Activated CD4-positive, alpha-beta T cell treated with anti-CD3 and anti-CD28 coated beads for 4 hours (primary cell): ENCODE measurements at regions not wholly inside any gene's neighbourhood (a gene's known extent, or its start where the extent isn't known, plus 50 kb on each side); places are given as distances from the start of the nearest gene placed in this dataset.

ENCODE experiments used
- DNase-seq, 2 donors: peaks; one replicate each; pipeline ENCODE4 v3.0.0-alpha.2; 2020

DNA sequence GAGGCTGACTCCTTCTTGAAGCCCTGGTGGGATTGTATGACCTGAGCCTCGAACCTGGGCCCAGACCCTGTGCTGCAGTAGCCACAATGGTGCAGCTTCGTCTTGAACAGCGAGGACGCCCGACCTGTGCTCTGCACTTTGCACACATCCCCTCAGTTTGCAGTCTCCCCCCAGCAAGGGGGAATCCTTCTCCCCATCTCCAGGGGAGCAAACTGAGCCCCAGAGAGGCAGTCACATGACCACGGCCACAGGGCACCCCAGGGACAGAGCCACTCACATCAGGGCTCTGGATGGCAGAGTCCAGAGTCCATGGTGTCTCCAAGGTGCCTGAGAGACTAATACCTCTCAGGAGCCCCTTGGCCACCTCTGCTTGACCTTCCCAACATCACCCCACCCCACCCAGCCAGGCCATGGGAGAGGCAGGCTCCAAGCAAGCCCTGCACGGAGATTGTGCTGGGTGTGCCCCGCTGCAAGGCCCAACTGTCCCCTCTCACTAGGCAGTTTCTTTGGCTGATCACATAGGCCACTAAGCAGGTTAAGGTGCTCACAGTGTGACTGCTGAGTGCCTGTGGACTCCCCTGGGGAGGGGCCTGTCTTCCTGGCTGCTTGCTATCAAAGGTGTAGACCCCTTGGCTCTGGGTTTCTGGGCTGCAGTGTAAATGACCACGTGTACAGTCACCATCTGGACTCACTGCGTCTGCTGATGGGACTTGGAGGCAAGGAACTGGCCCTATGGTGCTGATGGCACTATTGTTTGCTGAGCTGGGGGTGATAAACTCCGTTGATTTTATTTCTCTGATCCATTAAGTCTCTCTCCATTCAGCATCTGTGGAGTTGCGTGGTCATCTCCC, 398.1 kb downstream of the MATN1 start:
- no peak for DNase-seq

GRCh38 chr1:30324251-30325084, 398.9 kb downstream of the MATN1 start:
- DNase-seq, result no peak

- DNase-seq, result no peak
Measured at GRCh38 chr1:30323841-30324240, 399.5 kb downstream of the MATN1 start.

- DNase-seq, result no peak
Measured at GRCh38 chr1:30323352-30323751, 400.0 kb downstream of the MATN1 start.

DNA sequence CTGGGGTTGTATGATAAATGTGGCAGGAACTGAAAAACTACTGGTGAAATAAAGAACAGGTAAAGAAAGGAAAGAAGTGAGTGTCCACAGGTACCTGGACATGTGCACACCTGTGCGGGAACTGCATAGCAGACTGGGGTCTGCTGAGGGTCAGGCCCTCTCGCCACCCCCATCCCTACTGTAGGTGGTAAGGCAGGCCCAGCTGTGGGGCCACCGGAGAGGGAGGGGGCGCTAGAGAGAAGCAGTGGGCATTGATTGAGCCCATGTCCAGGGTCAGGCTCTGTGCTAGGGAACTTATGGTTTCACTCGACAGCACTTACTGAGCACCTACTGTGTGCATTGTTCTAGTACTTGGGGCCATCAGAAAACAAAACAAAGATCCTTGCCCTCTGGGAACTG, 400.5 kb downstream of the MATN1 start:
- DNase-seq, result no peak

DNA sequence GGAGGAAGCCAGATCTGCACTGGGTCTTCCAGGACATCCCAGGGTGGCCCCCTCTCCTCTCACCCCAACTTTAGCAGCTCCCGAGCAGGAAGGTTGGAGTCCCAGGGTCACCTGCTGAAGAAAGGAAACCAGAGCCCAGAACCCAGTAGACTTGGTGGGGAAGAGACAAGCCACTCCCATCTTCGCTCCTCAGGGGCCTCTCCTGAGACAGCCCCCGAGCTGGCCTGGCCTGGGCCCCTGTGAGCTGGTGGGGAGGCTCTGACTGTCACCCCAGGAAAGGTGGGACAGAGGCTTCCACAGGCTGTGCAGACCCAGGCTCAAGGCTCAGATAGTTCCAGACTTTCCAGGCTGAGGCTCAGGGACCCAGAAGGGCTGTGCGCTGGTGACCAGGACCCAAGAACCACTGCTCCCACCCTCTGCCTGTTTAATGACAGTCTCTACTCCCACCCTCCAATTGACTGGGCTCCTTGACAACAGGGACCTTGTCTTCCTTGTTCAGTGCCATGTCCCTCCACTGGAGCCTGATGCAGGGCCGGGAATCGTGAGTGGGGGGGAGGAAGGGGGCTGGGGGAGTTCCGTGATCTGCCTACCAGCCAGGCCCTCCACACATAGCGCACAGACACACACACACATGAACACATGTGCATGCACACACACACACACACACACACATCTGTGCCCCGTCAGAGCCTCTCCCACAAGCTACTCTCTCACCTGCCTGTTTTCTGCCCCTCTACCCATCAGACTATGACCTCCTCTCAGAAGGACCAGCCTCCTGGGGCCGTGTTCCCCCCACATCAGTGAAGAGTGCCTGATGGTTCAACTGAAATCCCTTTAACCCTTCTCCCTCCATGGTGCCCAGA, 401.2 kb downstream of the MATN1 start:
- DNase-seq, result no peak

DNA sequence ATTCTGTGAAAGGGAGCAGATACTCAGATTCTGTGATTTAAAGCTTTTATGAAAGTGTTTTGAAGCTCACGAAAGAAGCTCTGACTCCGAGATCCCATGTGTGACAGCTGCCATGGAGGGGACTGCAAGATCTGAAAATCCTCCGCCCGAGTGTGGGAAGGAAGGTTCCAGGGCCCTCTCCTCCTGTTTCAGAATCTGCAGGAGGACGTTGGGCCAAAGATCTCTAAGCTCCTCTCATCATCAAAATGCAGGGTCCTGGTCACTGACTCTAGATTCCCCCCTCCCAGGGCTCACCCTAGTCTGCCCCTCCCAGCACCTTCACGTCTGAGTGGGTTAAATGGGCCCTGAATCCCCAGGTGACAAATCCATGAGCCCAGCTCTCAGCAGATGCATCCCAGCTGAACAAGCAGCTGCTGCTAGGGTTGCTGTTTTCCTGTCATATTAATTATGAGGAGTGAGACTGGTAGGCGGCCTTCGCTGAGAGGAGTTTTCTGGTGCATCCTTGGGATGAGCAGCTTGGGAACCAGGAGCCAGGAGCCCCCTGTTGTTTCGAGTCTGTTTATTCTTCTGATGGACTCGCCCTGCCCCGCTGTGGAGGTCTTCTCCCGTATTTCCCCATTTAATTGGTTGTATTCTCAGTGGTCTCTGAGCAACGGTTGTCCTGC, 402.0 kb downstream of the MATN1 start:
- DNase-seq, result no peak

- DNase-seq, result no peak
Measured at GRCh38 chr1:30320581-30320890, 402.8 kb downstream of the MATN1 start.

DNA sequence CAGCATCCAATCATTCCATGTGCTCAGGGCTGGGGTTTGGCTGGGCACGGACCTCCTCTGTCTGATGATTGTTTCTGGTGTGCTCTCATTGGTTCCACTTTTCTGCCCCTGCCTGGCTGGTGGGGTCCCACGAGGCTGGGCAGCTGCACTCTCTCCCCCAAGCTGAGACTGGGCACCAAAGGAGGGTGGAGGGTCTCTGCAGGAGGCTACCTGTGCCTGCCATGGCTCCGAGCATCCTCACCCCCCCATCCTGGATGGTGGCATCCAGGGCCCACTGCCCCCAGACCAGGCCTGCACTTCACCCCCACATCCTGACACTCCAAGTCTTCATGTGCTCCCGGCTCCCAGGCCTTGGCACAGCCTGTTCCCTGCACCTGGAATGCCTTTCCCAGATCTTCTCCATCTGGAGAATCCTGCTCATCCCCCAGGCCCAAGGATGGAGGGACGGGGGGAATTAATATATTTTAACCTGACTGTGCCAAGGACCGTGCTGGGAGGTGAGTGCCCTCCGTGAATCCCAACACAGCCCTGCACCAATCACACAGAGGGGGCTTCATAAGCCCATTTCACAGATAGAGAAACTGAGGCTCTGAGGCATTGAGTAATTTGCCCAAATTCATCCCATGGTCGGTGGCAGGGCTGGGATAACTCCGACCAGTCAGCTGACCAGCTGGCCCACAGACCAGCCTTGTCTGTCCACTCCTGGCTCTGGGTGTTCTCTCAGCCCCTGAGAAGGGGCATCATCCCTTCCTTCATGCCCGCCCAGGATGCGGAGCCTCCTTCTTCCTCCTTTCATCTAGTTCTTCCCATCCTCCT, 403.4 kb downstream of the MATN1 start:
- DNase-seq, result no peak

- DNase-seq, result no peak
Measured at GRCh38 chr1:30318864-30319718, 404.3 kb downstream of the MATN1 start.

- no peak for DNase-seq
Measured at GRCh38 chr1:30318413-30318812, 405.0 kb downstream of the MATN1 start.

GRCh38 chr1:30317921-30318320, 405.5 kb downstream of the MATN1 start:
- DNase-seq, result no peak

DNA sequence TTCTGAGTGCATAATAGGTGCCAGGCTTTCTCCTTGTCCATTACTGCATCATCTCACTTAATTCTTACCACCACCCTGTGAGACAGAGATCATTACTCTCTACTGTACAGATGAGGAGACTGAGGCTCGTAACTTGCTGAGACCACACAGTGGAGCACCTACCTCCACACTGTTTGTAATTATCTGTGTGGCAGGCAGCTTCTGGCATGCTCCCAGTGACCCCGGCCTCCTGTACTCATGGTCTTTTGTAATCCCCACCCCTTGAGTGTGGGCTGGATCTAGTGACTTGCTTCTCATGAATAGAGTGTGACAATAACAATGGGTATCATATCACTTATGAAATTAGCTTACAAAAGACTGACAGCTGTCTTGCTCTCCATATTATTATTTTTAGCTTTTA, 407.3 kb downstream of the MATN1 start:
- DNase-seq, result no peak

DNA sequence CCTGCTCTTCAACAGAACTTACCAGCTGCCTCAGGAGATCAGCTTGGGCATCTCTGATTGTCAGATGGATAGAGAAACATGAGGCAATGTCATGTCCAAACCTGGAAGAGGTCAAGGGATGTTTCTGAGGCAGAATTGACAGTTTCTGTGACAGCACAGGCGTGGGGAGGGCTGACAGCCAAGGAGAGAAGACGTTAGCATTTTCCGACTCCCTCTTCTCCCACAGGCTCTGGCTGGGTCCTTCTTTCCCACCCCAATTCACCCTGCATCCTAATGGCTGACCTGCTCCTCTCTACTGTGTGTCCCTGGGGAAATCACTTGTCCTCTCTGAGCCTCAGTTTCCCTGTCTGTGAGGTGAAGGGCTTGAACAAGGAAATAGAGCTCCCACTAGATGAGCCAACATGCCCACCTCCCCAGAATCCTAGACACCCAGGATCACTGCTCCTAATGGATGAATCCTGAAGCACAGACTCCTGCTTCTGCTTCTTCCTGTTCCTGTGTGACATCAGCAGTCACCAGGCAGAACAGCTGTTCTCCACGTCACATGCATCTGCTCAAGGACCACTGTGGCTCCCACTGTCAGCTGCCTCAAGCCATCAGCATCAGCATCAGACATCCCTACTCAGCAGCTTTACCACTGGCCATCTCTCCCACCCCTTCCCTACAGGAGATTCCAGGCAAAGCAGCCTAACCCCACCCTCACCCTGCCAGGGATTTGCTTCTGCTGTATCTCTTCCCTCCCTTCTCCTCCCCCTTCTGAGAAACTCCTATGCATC, 408.0 kb downstream of the MATN1 start:
- DNase-seq, result no peak

- no peak for DNase-seq
Measured at GRCh38 chr1:30314591-30314990, 408.8 kb downstream of the MATN1 start.

DNA sequence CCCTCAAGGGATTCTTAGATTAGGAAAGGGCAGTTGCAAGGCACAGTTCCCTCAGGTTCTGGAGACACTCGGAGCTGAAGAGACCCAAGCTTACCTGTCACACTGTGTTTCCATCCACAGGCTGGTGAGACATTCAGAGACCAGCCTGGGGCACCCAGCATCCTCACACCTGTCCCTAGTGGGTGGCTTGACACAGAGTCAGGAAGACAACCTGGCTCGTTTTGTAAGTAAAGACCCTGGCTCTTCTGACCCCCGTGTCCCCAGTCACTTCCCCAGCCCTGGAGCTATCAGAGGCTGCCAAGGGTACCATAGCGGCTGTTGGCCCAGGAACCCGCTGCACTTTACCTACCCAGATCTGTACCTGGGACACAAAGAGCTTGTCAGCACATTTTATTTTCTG, 409.8 kb downstream of the MATN1 start:
- no peak for DNase-seq

- no peak for DNase-seq
Measured at GRCh38 chr1:30313176-30313575, 410.2 kb downstream of the MATN1 start.

DNA sequence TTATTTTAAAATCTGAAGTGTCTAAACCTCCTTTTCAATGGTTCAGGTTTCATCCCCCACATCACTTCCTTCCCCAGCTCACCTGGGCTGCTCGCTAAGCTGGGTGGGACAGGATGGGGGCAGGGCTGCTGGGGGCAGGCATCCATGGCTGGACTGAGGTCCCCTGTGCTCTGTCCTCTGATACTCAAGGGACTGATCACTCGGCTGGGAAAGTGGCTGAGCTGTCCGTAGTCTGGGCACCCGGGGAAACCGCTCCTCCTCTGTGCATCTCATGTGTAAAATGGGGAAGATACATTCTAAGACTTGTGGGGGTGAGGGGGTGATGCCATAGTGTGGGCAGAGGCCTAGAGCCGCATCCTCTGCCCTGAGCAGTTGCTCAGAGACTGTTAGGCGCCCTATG, 411.2 kb downstream of the MATN1 start:
- DNase-seq, result no peak

- DNase-seq, result no peak
Measured at GRCh38 chr1:30311749-30312148, 411.6 kb downstream of the MATN1 start.
